HFFc6 (cell line): ENCODE measurements at regions not wholly inside any gene's neighbourhood (a gene's known extent, or its start where the extent isn't known, plus 50 kb on each side); places are given as distances from the start of the nearest gene placed in this dataset.

Experiments
- DNase-seq: peaks from one replicate; pipeline ENCODE4 v3.0.0-alpha.2; 2018
- H3K27ac Mint-ChIP-seq: 2 replicates; pipeline ENCODE4 v1.8.0; 2020; ENCODE audit warnings: mild to moderate bottlenecking, mixed read lengths
- H3K27me3 Mint-ChIP-seq: 2 replicates; pipeline ENCODE4 v1.8.0; 2021; ENCODE audit warnings: mild to moderate bottlenecking, moderate library complexity, mixed read lengths; ENCODE audit not compliant: insufficient read depth
- H3K36me3 Mint-ChIP-seq: 2 replicates; pipeline ENCODE4 v1.8.0; 2021; ENCODE audit warnings: low read depth, mixed read lengths
- H3K4me1 Mint-ChIP-seq: 2 replicates; pipeline ENCODE4 v1.8.0; 2020; ENCODE audit warnings: low read depth, mixed read lengths
- H3K4me3 Mint-ChIP-seq: 2 replicates; pipeline ENCODE4 v1.8.0; 2020; ENCODE audit warnings: mild to moderate bottlenecking, moderate library complexity, mixed read lengths
- H3K9me3 Mint-ChIP-seq: 2 replicates; pipeline ENCODE4 v1.8.0; 2020; ENCODE audit warnings: mild to moderate bottlenecking, mixed read lengths
- TF ChIP-seq, protein P1 (sequence below): fragments of 200-600 bp; sonication (generic); IDR thresholded peaks from 2 replicates; pipeline ENCODE4 v1.5.0; 2021; ENCODE audit warnings: antibody characterized with exemption, mild to moderate bottlenecking

DNA sequence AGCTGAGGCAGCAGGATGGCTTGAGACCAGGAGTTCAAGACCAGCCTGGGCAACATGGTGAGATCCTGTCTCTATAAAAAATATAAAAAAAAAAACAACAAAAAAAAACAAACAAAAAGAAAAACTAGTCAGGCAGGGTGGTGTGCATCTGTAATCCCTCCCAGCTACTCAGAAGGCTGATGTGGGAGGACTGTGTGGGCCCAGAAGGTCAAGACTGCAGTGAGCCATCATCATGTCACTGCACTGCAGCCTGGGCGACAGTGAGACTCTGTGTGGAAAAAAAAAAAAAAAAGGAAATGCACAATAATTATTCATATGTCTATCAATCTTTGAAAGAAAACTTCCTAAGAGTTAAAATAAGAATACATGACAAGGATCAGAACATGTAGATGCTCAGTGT is 178.3 kb downstream of the SEM1 start:
- H3K27ac Mint-ChIP-seq, result no peak overlapping the region
- peaks cover 3% of the 10 kb centered on the region for H3K27me3 Mint-ChIP-seq
- no peaks in the 10 kb centered on the region for H3K36me3 Mint-ChIP-seq
- DNase-seq, result no peak
- TF ChIP-seq, protein P1, sequence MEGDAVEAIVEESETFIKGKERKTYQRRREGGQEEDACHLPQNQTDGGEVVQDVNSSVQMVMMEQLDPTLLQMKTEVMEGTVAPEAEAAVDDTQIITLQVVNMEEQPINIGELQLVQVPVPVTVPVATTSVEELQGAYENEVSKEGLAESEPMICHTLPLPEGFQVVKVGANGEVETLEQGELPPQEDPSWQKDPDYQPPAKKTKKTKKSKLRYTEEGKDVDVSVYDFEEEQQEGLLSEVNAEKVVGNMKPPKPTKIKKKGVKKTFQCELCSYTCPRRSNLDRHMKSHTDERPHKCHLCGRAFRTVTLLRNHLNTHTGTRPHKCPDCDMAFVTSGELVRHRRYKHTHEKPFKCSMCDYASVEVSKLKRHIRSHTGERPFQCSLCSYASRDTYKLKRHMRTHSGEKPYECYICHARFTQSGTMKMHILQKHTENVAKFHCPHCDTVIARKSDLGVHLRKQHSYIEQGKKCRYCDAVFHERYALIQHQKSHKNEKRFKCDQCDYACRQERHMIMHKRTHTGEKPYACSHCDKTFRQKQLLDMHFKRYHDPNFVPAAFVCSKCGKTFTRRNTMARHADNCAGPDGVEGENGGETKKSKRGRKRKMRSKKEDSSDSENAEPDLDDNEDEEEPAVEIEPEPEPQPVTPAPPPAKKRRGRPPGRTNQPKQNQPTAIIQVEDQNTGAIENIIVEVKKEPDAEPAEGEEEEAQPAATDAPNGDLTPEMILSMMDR, result no peak
- no peak overlapping the region for H3K4me3 Mint-ChIP-seq
- peaks cover 12% of the 10 kb centered on the region for H3K9me3 Mint-ChIP-seq
- no peaks in the 10 kb centered on the region for H3K4me1 Mint-ChIP-seq

DNA sequence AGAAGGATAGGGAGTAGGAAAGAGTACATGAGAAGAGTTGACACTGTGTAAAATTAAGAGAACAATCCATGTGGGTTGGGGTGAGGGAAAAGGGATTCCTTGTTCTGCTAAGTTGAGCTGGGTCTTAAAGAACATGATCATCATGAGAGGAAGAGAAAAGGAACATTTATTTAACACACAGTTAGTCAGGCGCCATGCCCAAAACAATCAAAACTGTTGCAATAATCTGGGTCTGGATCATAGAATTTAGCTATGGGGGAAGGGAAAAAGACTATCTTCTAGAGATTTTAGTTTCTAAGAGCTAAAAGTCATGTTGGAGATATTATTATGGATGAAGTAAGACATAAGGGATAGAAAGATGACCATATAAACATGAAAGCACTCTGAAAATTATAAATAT is 178.9 kb downstream of the SEM1 start:
- Mint-ChIP-seq H3K27ac (no peak overlapping the region), H3K36me3 (no peaks in the 10 kb centered on the region), H3K4me3 (no peak overlapping the region), H3K4me1 (no peaks in the 10 kb centered on the region), H3K27me3 (peaks cover 5% of the 10 kb centered on the region), H3K9me3 (peaks cover 12% of the 10 kb centered on the region)
- TF ChIP-seq, protein P1, result no peak
- DNase-seq, result no peak

DNA sequence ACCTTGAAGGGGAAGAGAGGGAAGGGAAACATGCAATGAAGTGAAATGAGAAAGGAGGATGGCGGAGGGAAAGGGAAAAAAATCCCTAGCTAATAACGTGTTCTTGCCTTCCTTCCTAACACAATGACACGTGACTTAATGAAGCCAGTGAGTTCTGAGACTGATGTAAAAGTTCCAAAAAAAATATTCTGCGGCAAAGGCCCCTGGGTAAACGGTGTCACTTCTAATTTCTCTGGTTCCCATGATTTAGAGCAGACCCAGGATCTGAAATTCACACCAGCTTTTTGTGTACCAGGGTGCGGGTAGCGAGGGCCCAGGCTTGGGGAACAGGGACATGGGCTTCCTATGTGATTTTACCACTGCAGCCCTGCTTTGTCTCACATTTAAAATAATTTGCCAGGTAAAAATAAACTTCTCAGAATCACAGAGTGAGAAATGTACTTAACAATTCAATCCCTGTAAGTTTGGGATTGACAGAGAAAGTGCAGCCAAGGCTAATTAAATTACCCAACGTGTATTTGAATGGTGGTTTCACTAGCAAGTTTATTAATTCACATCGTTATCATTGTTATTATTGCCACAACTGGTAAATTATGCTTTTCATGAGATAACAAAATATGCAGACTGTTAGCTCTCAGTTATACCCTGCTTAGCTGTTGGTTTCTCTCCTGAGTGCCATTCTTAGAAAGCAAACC is 182.4 kb downstream of the SEM1 start:
- no peak overlapping the region for H3K27ac Mint-ChIP-seq
- TF ChIP-seq, protein P1, result no peak
- peaks cover 5% of the 10 kb centered on the region for H3K27me3 Mint-ChIP-seq
- no peaks in the 10 kb centered on the region for H3K4me1 Mint-ChIP-seq
- no peaks in the 10 kb centered on the region for H3K36me3 Mint-ChIP-seq
- no peak for DNase-seq
- peaks cover 14% of the 10 kb centered on the region for H3K9me3 Mint-ChIP-seq
- H3K4me3 Mint-ChIP-seq, result no peak overlapping the region

DNA sequence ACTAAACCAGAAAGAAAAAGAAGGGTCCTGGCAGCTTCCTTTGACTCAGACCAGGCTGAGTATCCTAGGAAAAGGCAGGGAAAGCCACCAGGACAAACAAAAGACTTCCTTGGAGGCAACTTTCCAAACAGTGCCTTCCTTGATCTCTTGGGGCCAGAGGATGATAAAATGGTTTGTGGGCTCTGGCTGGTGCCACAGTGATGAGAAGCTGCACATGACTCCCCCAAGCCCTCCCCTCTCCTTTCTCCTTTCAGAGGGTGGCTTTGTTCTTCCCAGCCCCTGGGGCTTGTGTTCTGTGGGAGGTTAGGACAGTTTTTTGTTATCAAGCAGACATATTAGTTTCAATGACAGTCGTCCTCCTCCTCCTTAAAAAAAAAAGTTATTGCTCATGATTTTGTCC is 183.2 kb downstream of the SEM1 start:
- no peak for DNase-seq
- H3K27me3 Mint-ChIP-seq, result peaks cover 5% of the 10 kb centered on the region
- H3K9me3 Mint-ChIP-seq, result peaks cover 14% of the 10 kb centered on the region
- H3K4me1 Mint-ChIP-seq, result no peaks in the 10 kb centered on the region
- TF ChIP-seq, protein P1, result no peak
- H3K36me3 Mint-ChIP-seq, result no peaks in the 10 kb centered on the region
- no peak overlapping the region for H3K27ac Mint-ChIP-seq
- no peak overlapping the region for H3K4me3 Mint-ChIP-seq

DNA sequence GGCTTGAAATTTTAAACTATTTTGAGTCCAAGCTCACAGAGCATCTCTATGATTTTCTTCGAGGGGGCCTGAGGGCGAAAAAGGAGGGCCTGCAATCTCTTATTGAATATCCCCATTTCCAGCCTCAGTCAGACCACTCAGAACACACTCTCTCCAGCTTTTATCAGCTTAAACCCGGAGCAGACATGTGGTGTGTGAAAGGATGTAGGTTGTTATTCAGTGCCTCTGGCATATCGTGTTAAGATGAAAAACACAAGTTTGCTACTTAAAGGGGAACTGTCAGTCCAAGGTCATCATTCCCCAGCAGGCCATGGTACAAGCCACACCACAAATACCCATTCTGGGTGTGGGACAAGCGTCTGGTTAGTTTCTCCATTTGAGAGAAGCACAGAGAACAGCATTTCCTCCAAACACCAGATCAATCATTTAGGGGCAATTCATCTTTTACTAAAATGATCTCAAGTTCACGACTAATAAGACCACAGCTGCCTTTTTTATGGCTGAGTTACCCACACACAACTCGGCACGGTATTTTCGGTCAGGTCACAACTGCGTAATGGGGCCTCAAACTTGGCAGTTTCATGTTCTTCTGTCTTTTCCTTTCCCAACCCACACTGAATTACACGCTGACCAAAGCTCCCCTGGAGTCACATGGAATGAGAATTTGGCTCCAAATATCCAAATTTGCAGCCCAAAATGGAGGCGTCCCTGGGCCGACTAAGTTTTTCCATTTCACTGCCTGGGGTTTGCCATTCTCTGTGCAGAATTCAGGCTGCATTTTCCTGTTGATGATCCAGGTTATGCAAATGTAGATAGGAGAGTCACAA is 188.4 kb downstream of the SEM1 start:
- no peak for DNase-seq
- H3K9me3 Mint-ChIP-seq, result peaks cover 20% of the 10 kb centered on the region

More for the DNA sequence above, 188.4 kb downstream of the SEM1 start:
- Mint-ChIP-seq H3K36me3 (no peaks in the 10 kb centered on the region), H3K27ac (no peak overlapping the region), H3K27me3 (peaks cover 2% of the 10 kb centered on the region), H3K4me1 (no peaks in the 10 kb centered on the region), H3K4me3 (no peak overlapping the region)
- TF ChIP-seq, protein P1, result no peak
